ENCODE measurements at regions not wholly inside any gene's neighbourhood (a gene's known extent, or its start where the extent isn't known, plus 50 kb on each side); places are given as distances from the start of the nearest gene placed in this dataset.
A peak's percentile ranks its signal among the peaks of the same experiment; 100 is the strongest.

DNA sequence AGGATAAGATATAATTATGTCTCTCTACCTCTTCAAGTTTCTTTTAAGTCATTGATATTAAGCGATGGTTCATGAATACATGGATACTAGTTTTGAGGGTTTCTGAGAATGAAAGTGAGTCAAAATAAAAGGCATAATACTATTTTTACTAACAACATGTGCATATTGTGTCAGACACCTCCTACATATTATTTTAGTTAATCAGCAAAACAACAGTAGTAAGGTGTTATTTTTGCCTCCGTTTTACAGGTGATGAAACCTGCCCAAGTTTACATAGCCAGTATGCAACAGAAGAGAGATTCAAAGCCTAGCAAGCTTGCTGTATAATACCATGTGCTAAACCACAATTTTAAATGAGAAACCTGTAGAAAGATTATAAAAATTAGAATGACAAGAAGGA, 544.1 kb downstream of the EPHA5 start:
- FAIRE-seq, result no peak
- no peak for DNase-seq (ENCODE audit: insufficient read length, low spot score)

GRCh38 chr4:65120287-65120686, 550.0 kb downstream of the EPHA5 start:
- FAIRE-seq, result no peak
- TF ChIP-seq CTCF (IDR thresholded peaks at IDR 0.05; ENCODE audit: insufficient read depth, missing control alignments), result no peak
- no peak for DNase-seq (ENCODE audit: insufficient read length, low spot score)

More for the DNA sequence above, 544.1 kb downstream of the EPHA5 start:
- TF ChIP-seq CTCF (IDR thresholded peaks at IDR 0.05; ENCODE audit: insufficient read depth, missing control alignments), result no peak

DNA sequence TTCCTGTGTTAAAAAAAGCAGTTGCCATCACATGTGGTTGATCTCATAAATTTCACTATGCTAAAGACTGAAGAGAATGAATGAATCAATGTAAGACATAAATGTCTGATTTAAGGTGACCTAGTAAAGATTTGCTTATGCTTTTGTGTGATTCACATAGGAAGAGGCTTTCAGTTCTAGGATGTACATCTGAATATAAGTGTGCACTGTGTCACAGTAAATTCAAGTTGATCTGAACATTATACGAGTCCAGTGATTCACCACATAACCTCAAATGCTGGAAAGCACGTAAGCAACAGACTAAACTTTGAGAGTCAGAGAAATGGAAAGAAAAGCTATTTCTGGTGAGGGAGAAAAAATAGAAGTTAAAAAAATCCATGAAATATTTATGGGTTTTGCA, 567.9 kb downstream of the EPHA5 start:
- DNase-seq (ENCODE audit: insufficient read length, low spot score) (no peak), FAIRE-seq (peak; percentile 73)
- no peak for TF ChIP-seq CTCF (IDR thresholded peaks at IDR 0.05; ENCODE audit: insufficient read depth, missing control alignments)

GRCh38 chr4:65096630-65097029, 573.7 kb downstream of the EPHA5 start:
- FAIRE-seq, result no peak
- TF ChIP-seq CTCF (IDR thresholded peaks at IDR 0.05; ENCODE audit: insufficient read depth, missing control alignments), result no peak
- no peak for DNase-seq (ENCODE audit: insufficient read length, low spot score)

DNA sequence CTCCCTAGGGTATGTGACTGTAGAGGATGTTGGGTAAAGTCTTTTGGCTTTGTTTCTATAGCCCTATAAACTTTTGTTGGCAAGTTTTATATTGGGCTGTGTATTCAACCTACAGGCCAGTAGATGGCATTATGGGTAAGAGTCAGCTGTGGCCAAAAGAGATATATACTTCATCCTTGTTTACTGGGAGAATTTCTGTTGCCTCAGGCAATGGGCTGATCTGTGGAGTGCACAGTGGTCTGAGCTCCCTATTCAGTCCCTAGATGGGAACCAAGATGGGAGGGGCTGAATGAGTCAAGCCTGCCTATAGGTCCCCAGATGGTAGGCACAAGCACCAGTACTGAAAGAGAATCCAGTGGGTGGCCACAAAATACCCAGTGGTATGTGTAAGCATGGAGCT, 580.6 kb downstream of the EPHA5 start:
- FAIRE-seq (no peak), DNase-seq (ENCODE audit: insufficient read length, low spot score) (no peak)
- TF ChIP-seq CTCF (IDR thresholded peaks at IDR 0.05; ENCODE audit: insufficient read depth, missing control alignments), result no peak

- no peak for TF ChIP-seq CTCF (IDR thresholded peaks at IDR 0.05; ENCODE audit: insufficient read depth, missing control alignments)
- FAIRE-seq, result no peak
- no peak for DNase-seq (ENCODE audit: insufficient read length, low spot score)
Measured at GRCh38 chr4:65083076-65083475, 587.2 kb downstream of the EPHA5 start.

- no peak for TF ChIP-seq CTCF (IDR thresholded peaks at IDR 0.05; ENCODE audit: insufficient read depth, missing control alignments)
- DNase-seq (ENCODE audit: insufficient read length, low spot score), result no peak
- no peak for FAIRE-seq
Measured at GRCh38 chr4:65071564-65071963, 598.7 kb downstream of the EPHA5 start.

All from D721Med (cell line).